PC-3 (cell line): ENCODE measurements at regions not wholly inside any gene's neighbourhood (a gene's known extent, or its start where the extent isn't known, plus 50 kb on each side); places are given as distances from the start of the nearest gene placed in this dataset.

Experiments
- ATAC-seq: fragments of 200-7000 bp; cut with Tn5 transposase; 2 replicates; pipeline ENCODE4 v1.9.1; 2020; ENCODE audit warnings: mild to moderate bottlenecking, moderate library complexity
- BruUV-seq: library from RNA; stranded (reverse); fragments of 400-500 nt; replicated peaks from 2 replicates; lab custom pipeline; 2021; lab: Mats Ljungman, UMichigan
- CTCF ChIA-PET: fragments of 300-600 bp; sonication (Branson Sonifier 250); formaldehyde crosslinking; loops from one replicate; lab custom pipeline; 2022; ENCODE audit warnings: antibody characterized with exemption; lab: Charles Lee
- POLR2A ChIA-PET: fragments of 300-600 bp; sonication (Branson Sonifier 250); formaldehyde crosslinking; loops from one replicate; lab custom pipeline; 2022; ENCODE audit warnings: antibody characterized with exemption; ENCODE audit not compliant: unreplicated experiment; lab: Charles Lee
- DNase-seq: peaks from one replicate; pipeline ENCODE4 v3.0.0-alpha.2; 2015
- H2AFZ ChIP-seq: fragments of 300-600 bp; sonication (generic); 2 replicates; pipeline ENCODE4 v1.6.0; 2016; ENCODE audit warnings: antibody characterized with exemption, low read length
- H3F3A ChIP-seq: fragments of 300-600 bp; sonication (generic); one replicate; pipeline ENCODE4 v1.6.0; 2017; ENCODE audit warnings: antibody characterized with exemption, low read length, control low read depth, mild to moderate bottlenecking; ENCODE audit not compliant: unreplicated experiment
- H3K27ac ChIP-seq: fragments of 300-600 bp; sonication (generic); 2 replicates; pipeline ENCODE4 v1.5.1; 2016; ENCODE audit warnings: mild to moderate bottlenecking, low read length
- H3K27me3 ChIP-seq: fragments of 300-600 bp; sonication (generic); 2 replicates; pipeline ENCODE4 v1.6.1; 2016; ENCODE audit warnings: low read length, mixed read lengths
- H3K36me3 ChIP-seq: fragments of 300-600 bp; sonication (generic); 2 replicates; pipeline ENCODE4 v1.6.1; 2016; ENCODE audit warnings: low read depth, mixed run types, low read length, mixed read lengths
- H3K4me1 ChIP-seq: fragments of 300-600 bp; sonication (generic); 2 replicates; pipeline ENCODE4 v1.5.1; 2016; ENCODE audit warnings: low read length; ENCODE audit not compliant: insufficient read depth
- H3K4me2 ChIP-seq: fragments of 300-600 bp; sonication (generic); 2 replicates; pipeline ENCODE4 v1.6.0; 2016; ENCODE audit warnings: low read length
- H3K4me3 ChIP-seq: fragments of 300-600 bp; sonication (generic); 2 replicates; pipeline ENCODE4 v1.5.1; 2016; ENCODE audit warnings: mild to moderate bottlenecking, low read length, mixed read lengths
- H3K79me2 ChIP-seq: fragments of 300-600 bp; sonication (generic); 2 replicates; pipeline ENCODE4 v1.6.1; 2017; ENCODE audit warnings: low read length, mixed read lengths
- H3K9ac ChIP-seq: fragments of 300-600 bp; sonication (generic); 2 replicates; pipeline ENCODE4 v1.6.0; 2016; ENCODE audit warnings: mild to moderate bottlenecking, low read length
- H3K9me2 ChIP-seq: fragments of 300-600 bp; sonication (generic); replicated peaks from 2 replicates; pipeline ENCODE4 v1.6.1; 2016; ENCODE audit warnings: mixed run types, low read length, mixed read lengths
- H3K9me3 ChIP-seq: fragments of 300-600 bp; sonication (generic); 2 replicates; pipeline ENCODE4 v1.6.1; 2016; ENCODE audit warnings: low read length, mixed read lengths
- H4K20me1 ChIP-seq: fragments of 300-600 bp; sonication (generic); 2 replicates; pipeline ENCODE4 v1.6.1; 2016; ENCODE audit warnings: low read length, mixed read lengths
- CTCF ChIP-seq: fragments of 300-600 bp; sonication (generic); conservative IDR thresholded peaks from 2 replicates; pipeline ENCODE4 v1.5.1; 2017; ENCODE audit warnings: antibody characterized with exemption, low read depth, mild to moderate bottlenecking, low read length
- EZH2 ChIP-seq: fragments of 300-600 bp; sonication (generic); IDR thresholded peaks from one replicate; pipeline ENCODE4 v1.6.1; 2017; ENCODE audit warnings: antibody characterized with exemption, mild to moderate bottlenecking, low read length; ENCODE audit not compliant: unreplicated experiment
- EZH2phosphoT487 ChIP-seq: fragments of 300-600 bp; sonication (generic); IDR thresholded peaks from 2 replicates; pipeline ENCODE4 v1.6.1; 2018; ENCODE audit warnings: mild to moderate bottlenecking, antibody characterized with exemption, low read length, borderline replicate concordance
- intact Hi-C: fragments of 100-400 bp; cut with micrococcal nuclease; formaldehyde crosslinking; loops from 2 replicates; pipeline ENCODE4 v1.9.0; 2023

- Histone ChIP-seq H2AFZ (no peak overlapping the region), H3K79me2 (no peaks in the 10 kb centered on the region), H4K20me1 (no peaks in the 10 kb centered on the region), H3K9me2 (no peaks in the 10 kb centered on the region), H3F3A (no peaks in the 10 kb centered on the region), H3K4me2 (no peak overlapping the region), H3K27me3 (no peaks in the 10 kb centered on the region), H3K36me3 (no peaks in the 10 kb centered on the region), H3K4me1 (peaks cover 2% of the 10 kb centered on the region), H3K9me3 (no peaks in the 10 kb centered on the region), H3K4me3 (no peak overlapping the region), H3K27ac (no peak overlapping the region), H3K9ac (no peak overlapping the region)
- CTCF ChIA-PET, result no interaction called here
- no TSS peak for BruUV-seq
- no peak for ATAC-seq
- POLR2A ChIA-PET, result no interaction called here
- DNase-seq, result no peak
- TF ChIP-seq EZH2 (no peak), CTCF (no peak), EZH2phosphoT487 (no peak)
- intact Hi-C loops, result no loop called here
Measured at GRCh38 chr2:47295131-47295980, 73.8 kb upstream of the EPCAM start.

- TF ChIP-seq CTCF, result no peak
- Histone ChIP-seq H3K36me3 (no peaks in the 10 kb centered on the region), H3K4me1 (peaks cover 12% of the 10 kb centered on the region), H3K27me3 (no peaks in the 10 kb centered on the region), H3F3A (no peaks in the 10 kb centered on the region), H3K4me3 (no peak overlapping the region), H3K9me2 (no peaks in the 10 kb centered on the region), H3K79me2 (no peaks in the 10 kb centered on the region), H3K9ac (no peak overlapping the region), H3K27ac (no peak overlapping the region), H4K20me1 (no peaks in the 10 kb centered on the region), H3K4me2 (no peak overlapping the region), H2AFZ (no peak overlapping the region), H3K9me3 (no peaks in the 10 kb centered on the region)
- POLR2A ChIA-PET, result no interaction called here
- intact Hi-C loops, result no loop called here
- no TSS peak for BruUV-seq
- DNase-seq (no peak), ATAC-seq (no peak)
- CTCF ChIA-PET, result no interaction called here
Measured at GRCh38 chr2:47293976-47294375, 75.1 kb upstream of the EPCAM start.

DNA sequence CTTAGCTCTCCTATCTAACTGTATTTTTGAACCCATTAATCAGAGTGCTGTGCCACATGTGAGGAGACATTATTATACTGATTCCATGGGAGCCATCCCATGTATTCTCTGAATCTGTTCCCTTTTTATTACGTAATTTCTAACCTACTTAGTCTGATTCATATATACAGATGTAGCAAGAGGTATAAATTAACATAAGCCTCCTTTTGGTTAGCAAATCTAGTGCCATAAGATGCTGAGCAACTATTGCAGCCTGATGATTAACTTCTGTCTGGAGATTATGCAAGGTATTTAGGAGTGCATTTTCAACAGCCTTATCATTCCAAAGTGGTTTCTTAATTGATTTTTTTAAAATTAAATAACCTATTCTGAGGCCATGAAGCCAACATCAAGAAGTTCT lies 80.2 kb upstream of the EPCAM start:
- Histone ChIP-seq H3K27ac (no peak overlapping the region), H3K36me3 (no peaks in the 10 kb centered on the region), H3K4me2 (no peak overlapping the region), H4K20me1 (no peaks in the 10 kb centered on the region), H3K4me3 (no peak overlapping the region), H3K9ac (no peak overlapping the region), H2AFZ (no peak overlapping the region), H3K9me2 (no peaks in the 10 kb centered on the region), H3K79me2 (no peaks in the 10 kb centered on the region), H3K9me3 (no peaks in the 10 kb centered on the region), H3K27me3 (no peaks in the 10 kb centered on the region), H3K4me1 (peaks cover 24% of the 10 kb centered on the region), H3F3A (no peaks in the 10 kb centered on the region)
- ChIA-PET CTCF (no interaction called here), POLR2A (no interaction called here)
- ATAC-seq, result no peak
- TF ChIP-seq EZH2 (no peak), EZH2phosphoT487 (no peak), CTCF (no peak)
- intact Hi-C loops, result no loop called here
- DNase-seq, result peak; percentile 52
- BruUV-seq, result no TSS peak
